Keratinocyte (primary cell): ENCODE measurements at regions not wholly inside any gene's neighbourhood (a gene's known extent, or its start where the extent isn't known, plus 50 kb on each side); places are given as distances from the start of the nearest gene placed in this dataset.

Experiments
- DNase-seq: peaks from one replicate; pipeline ENCODE4 v3.0.0-alpha.2; 2011; ENCODE audit warnings: low read depth, missing footprints, low spot score
- FAIRE-seq: peaks from 2 replicates; lab custom pipeline; 2011; peaks lifted over from hg19 to GRCh38; lab: Jason Lieb, UNC
- H2AFZ ChIP-seq: 2 replicates; pipeline ENCODE4 v1.6.0; 2012; ENCODE audit warnings: low read length, control low read depth, inconsistent platforms; ENCODE audit not compliant: control insufficient read depth
- H3K27ac ChIP-seq: 2 replicates; pipeline ENCODE4 v1.5.1; 2011; ENCODE audit warnings: low read length; ENCODE audit not compliant: control insufficient read depth, insufficient read depth
- H3K27me3 ChIP-seq: 3 replicates; pipeline ENCODE4 v1.6.0; 2011; ENCODE audit warnings: low read length; ENCODE audit not compliant: control insufficient read depth, insufficient read depth; ENCODE audit errors: extremely low read depth
- H3K36me3 ChIP-seq, 2 experiments: 2 replicates in 1 of 2; 3 replicates in 1 of 2; pipeline ENCODE4 v1.5.1; 2011; ENCODE audit warnings: low read length in 2 of 2, mild to moderate bottlenecking in 1 of 2; ENCODE audit not compliant: control insufficient read depth in 2 of 2, insufficient read depth in 2 of 2; ENCODE audit errors: extremely low read depth in 1 of 2
- H3K4me1 ChIP-seq: 3 replicates; pipeline ENCODE4 v1.5.1; 2011; ENCODE audit warnings: low read length; ENCODE audit not compliant: control insufficient read depth, insufficient read depth; ENCODE audit errors: extremely low read depth
- H3K4me2 ChIP-seq: 3 replicates; pipeline ENCODE4 v1.6.0; 2011; ENCODE audit warnings: low read depth, low read length; ENCODE audit not compliant: control insufficient read depth, insufficient read depth; ENCODE audit errors: extremely low read depth
- H3K4me3 ChIP-seq, 3 experiments: fragments of 200-600 bp in 1 of 3; sonication (generic) in 1 of 3; 2 replicates in 2 of 3; 3 replicates in 1 of 3; pipeline ENCODE4 v1.5.1; 2011 to 2016; ENCODE audit warnings: low read length in 3 of 3, mild to moderate bottlenecking in 3 of 3, control low read depth in 2 of 3, inconsistent platforms in 1 of 3, low read depth in 1 of 3, mixed read lengths in 1 of 3, mixed run types in 1 of 3, moderate library complexity in 1 of 3; ENCODE audit not compliant: control insufficient read depth in 2 of 3, insufficient read depth in 2 of 3; ENCODE audit errors: extremely low read depth in 1 of 3
- H3K79me2 ChIP-seq: 2 replicates; pipeline ENCODE4 v1.6.0; 2012; ENCODE audit warnings: low read length; ENCODE audit not compliant: control insufficient read depth, insufficient read depth
- H3K9ac ChIP-seq: 3 replicates; pipeline ENCODE4 v1.6.0; 2011; ENCODE audit warnings: low read length; ENCODE audit not compliant: control insufficient read depth, insufficient read depth; ENCODE audit errors: extremely low read depth
- H3K9me1 ChIP-seq: 3 replicates; pipeline ENCODE4 v1.6.0; 2011; ENCODE audit warnings: low read length; ENCODE audit not compliant: control insufficient read depth, insufficient read depth; ENCODE audit errors: extremely low read depth
- H3K9me3 ChIP-seq: 2 replicates; pipeline ENCODE4 v1.5.1; 2012; ENCODE audit warnings: low read depth, low read length; ENCODE audit not compliant: control insufficient read depth
- H4K20me1 ChIP-seq: 3 replicates; pipeline ENCODE4 v1.6.0; 2011; ENCODE audit warnings: low read length; ENCODE audit not compliant: control insufficient read depth, insufficient read depth; ENCODE audit errors: extremely low read depth
- CTCF ChIP-seq, 3 experiments: IDR thresholded peaks in 1 of 3; conservative IDR thresholded peaks in 1 of 3; optimal IDR thresholded peaks in 1 of 3; 2 replicates in 2 of 3; 3 replicates in 1 of 3; pipeline versions ENCODE3 to v1.5.1; 2011; ENCODE audit warnings: low read length in 3 of 3, mild to moderate bottlenecking in 3 of 3, moderate library complexity in 2 of 3, control low read depth in 1 of 3, inconsistent platforms in 1 of 3; ENCODE audit not compliant: insufficient read depth in 2 of 3; ENCODE audit errors: extremely low read depth in 1 of 3
- EZH2 ChIP-seq: IDR thresholded peaks from one replicate; pipeline ENCODE4 v1.6.1; 2012; ENCODE audit warnings: inconsistent platforms, mild to moderate bottlenecking, low read length, moderate library complexity
- dilution Hi-C: fragments of 300-500 bp; cut with MboI; formaldehyde crosslinking; loops from one replicate; pipeline ENCODE4 v1.7.0; 2020; ENCODE audit warnings: low sequenced_read_pairs; ENCODE audit not compliant: extremely low pct_ligation_motif_present

DNA sequence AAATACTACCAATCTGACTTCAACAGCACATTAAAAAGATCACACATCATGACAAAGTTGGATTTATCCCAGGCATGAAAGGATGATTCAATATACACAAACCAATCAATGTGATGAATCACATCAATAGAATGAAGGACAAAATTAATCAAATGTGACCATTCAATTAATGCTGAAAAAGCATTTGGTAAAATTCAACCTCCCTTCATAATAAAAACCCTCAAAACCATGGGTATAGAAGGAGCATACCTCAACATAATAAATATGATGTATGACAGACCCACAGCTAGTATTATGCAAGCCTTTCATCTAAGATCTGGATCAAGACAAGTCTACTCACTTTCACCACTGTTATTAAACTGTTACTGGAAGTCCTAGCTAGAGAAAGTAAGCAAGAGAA lies 921.7 kb upstream of the RAG2 start:
- no peaks in the 10 kb centered on the region for H3K27me3 ChIP-seq
- no peak overlapping the region for H3K4me3 ChIP-seq
- H4K20me1 ChIP-seq, result no peaks in the 10 kb centered on the region
- H3K9me3 ChIP-seq, result no peaks in the 10 kb centered on the region
- no peak overlapping the region for H3K27ac ChIP-seq
- dilution Hi-C loops, result no loop called here
- no peak overlapping the region for H3K9ac ChIP-seq
- FAIRE-seq (no peak), DNase-seq (no peak)
- H3K36me3 ChIP-seq, result no peaks in the 10 kb centered on the region
- H3K9me1 ChIP-seq, result no peaks in the 10 kb centered on the region
- no peak overlapping the region for H2AFZ ChIP-seq
- no peaks in the 10 kb centered on the region for H3K4me1 ChIP-seq
- TF ChIP-seq EZH2 (no peak), CTCF (optimal IDR thresholded peaks at IDR 0.05 in 1 of 3, IDR thresholded peaks at IDR 0.05 in 1 of 3, conservative IDR thresholded peaks at IDR 0.05 in 1 of 3; ENCODE audit: extremely low read depth in 1 of 3, insufficient read depth in 2 of 3, low read length in 3 of 3) (no peak)
- H3K79me2 ChIP-seq, result no peaks in the 10 kb centered on the region
- no peak overlapping the region for H3K4me2 ChIP-seq

DNA sequence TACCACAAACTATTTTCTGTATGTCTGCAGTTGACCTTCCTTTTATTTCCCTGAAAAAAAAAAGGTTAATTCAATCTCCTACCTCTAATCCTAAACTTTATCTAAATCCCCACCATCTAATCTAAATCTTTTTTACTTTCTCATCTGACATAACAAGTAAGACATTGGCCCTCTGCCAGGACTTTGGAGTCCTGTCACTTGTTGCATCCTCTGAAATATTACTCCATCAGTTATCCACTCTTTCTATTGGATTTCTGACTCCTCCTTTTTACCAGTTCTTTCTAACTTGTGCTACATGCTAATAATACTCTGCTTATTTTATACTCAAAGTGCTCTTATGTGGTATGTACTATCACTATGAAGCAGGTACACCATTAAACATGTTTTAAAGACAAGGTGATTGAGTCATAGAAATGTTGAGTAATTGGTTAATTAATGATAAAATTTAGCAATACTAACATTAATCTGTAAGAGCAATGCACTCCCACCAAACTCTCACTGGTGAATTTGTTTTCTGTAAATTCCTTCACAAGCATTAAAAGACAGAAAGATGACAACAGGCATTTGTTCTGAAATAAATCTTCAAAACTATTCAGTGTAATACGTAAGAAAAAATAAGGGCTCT lies 914.2 kb upstream of the RAG2 start:
- H4K20me1 ChIP-seq, result no peaks in the 10 kb centered on the region
- H2AFZ ChIP-seq, result no peak overlapping the region
- H3K4me3 ChIP-seq, result no peak overlapping the region
- TF ChIP-seq CTCF (optimal IDR thresholded peaks at IDR 0.05 in 1 of 3, IDR thresholded peaks at IDR 0.05 in 1 of 3, conservative IDR thresholded peaks at IDR 0.05 in 1 of 3; ENCODE audit: extremely low read depth in 1 of 3, insufficient read depth in 2 of 3, low read length in 3 of 3) (no peak), EZH2 (no peak)
- H3K79me2 ChIP-seq, result no peaks in the 10 kb centered on the region
- peaks cover 23% of the 10 kb centered on the region for H3K4me1 ChIP-seq
- no peaks in the 10 kb centered on the region for H3K27me3 ChIP-seq
- H3K9me3 ChIP-seq, result no peaks in the 10 kb centered on the region
- FAIRE-seq, result no peak
- no peak overlapping the region for H3K9ac ChIP-seq
- dilution Hi-C loops, result no loop called here
- peak overlapping the region; percentile 44 for H3K4me2 ChIP-seq
- no peak for DNase-seq
- no peaks in the 10 kb centered on the region for H3K9me1 ChIP-seq
- H3K36me3 ChIP-seq, result no peaks in the 10 kb centered on the region
- peak overlapping the region; percentile 70 for H3K27ac ChIP-seq
